GM12873 (cell line): ENCODE measurements at regions not wholly inside any gene's neighbourhood (a gene's known extent, or its start where the extent isn't known, plus 50 kb on each side); places are given as distances from the start of the nearest gene placed in this dataset.

Experiments
- CTCF ChIP-seq: IDR thresholded peaks from 2 replicates; pipeline ENCODE4 v1.5.1; 2012; ENCODE audit warnings: low read depth, mild to moderate bottlenecking, moderate library complexity, low read length, control low read depth; ENCODE audit not compliant: insufficient read depth; ENCODE audit errors: missing control alignments

- no peak for TF ChIP-seq CTCF
Measured at GRCh38 chr10:57790703-57791102, 477.0 kb downstream of the IPMK start.

DNA sequence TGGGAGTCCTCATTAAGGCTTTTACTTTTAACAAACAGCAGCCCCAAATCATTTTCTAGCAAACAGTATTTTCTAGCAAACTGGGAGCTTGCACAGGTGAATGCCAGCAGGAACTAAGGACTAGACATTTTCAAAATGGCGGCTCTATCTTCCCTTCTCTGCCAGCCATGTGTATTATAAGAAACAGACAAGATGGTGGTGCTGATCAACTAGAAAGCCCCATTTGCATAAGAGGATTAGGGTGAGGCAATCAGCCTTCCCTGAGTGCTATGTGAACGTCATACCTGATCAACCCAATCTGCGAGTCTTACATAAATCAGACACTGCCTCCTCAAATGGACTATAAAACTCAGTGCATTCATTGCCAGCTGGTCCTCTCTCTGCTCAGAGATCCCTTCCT is 479.6 kb downstream of the IPMK start:
- no peak for TF ChIP-seq CTCF

- TF ChIP-seq CTCF, result no peak
Measured at GRCh38 chr10:57786850-57787750, 480.6 kb downstream of the IPMK start.

DNA sequence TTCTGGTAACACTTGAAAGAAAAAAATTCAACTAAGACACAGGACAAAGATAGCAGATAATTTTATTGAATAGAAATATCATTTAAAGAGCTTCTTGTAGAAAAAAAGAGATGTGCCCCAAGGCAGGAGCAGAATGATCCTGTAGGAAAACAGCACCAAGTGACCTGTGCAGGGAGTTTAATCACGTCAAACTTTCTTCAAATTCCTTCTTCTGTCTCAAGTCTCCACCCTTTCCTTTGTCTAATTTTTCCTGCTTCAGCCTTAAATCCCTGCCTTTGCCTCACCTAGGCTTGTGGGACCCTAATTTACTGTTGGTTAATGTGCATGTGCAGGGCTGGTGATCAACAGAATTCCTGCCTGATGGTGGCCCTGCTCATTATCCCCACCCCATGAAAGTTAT is 481.4 kb downstream of the IPMK start:
- TF ChIP-seq CTCF, result no peak

GRCh38 chr10:57785546-57785945 is 482.1 kb downstream of the IPMK start:
- TF ChIP-seq CTCF, result no peak

DNA sequence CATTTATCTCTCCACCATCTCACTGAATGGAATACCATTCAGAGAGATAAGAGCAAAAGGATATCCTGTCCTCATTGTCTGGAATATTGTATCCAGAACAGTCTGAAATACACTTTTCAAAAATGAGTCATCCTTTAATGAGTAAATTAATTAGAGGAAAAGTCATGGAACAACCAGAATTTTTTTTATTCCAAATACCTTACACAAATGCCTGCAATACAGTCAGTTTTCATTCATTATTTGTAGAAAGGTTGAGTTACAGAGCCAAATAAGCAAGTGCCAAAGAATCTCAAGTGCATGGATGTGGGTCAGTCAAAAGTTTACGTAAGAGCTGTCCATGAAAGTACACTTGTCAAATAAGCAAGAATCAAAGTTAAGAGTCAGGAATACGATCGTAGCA is 482.6 kb downstream of the IPMK start:
- TF ChIP-seq CTCF, result no peak

DNA sequence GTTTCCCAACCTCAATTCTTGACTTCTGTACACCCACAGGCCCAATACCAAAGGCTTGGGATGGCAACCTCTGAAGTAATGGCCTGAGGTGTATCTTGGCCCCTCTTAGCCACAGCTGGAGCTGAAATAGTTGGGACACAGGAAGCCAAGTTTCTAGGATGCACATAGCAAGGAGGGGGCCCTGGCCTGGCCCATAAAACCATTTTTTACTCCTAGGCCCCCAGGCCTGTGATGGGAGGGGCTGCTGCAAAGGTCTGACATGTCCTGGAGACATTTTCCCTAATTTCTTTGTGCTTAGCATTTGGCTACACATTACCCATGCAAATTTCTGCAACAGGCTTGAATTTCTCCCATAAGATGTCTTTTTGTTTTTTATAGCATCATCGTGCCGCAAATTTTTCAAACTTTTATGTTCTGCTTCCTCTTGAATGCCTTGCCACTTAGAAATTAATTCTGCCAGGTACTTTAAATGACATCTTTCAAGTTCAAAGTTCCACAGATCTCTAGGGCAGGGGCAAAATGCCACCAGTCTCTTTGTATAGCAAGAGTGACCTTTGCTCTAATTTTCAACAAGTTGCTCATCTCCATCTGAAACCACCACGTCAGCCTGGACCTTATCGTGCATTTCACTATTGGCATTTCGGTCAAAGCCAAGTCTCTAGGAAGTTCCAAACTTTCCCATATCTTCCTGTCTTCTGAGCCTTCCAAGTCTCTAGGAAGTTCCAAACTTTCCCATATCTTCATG is 490.8 kb downstream of the IPMK start:
- TF ChIP-seq CTCF, result no peak
